ENCODE measurements at regions not wholly inside any gene's neighbourhood (a gene's known extent, or its start where the extent isn't known, plus 50 kb on each side); places are given as distances from the start of the nearest gene placed in this dataset.

GRCh38 chr14:97578982-97579548, 781.9 kb downstream of the VRK1 start:
- Histone ChIP-seq H2AFZ (no peak overlapping the region), H3K36me3 (ENCODE audit: control insufficient read depth, insufficient read depth, low read length) (no peaks in the 10 kb centered on the region), H3K9me3 (ENCODE audit: control insufficient read depth, low read length) (no peaks in the 10 kb centered on the region), H3K27ac (no peak overlapping the region), H3K27me3 (ENCODE audit: control insufficient read depth, insufficient read depth, low read length) (no peaks in the 10 kb centered on the region), H3K79me2 (no peaks in the 10 kb centered on the region), H3K9ac (no peak overlapping the region), H3K4me2 (ENCODE audit: low read length) (no peak overlapping the region), H3K4me1 (no peaks in the 10 kb centered on the region), H3K4me3 (ENCODE audit: low read depth, low read length) (no peak overlapping the region)
- TF ChIP-seq CTCF (IDR thresholded peaks at IDR 0.05) = no peak

DNA sequence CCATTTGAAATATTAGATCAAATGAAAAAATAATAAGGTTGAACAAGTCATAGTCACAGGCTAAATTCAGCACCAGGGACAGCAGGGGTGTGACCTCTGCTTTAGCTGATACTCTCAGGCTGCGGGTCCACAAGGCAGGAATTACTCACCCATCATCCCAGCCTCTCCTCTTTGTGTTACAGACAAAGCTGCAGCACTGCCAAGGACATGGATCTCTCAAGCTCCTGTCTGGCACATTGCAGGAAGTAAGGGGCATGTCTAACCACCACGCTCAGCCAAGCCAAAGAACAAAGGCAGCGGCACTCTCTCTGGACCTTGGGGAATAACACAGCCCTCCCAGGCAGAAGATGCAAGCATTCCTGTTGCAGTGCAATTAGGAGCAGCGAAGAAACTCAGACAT, 783.8 kb downstream of the VRK1 start:
- Histone ChIP-seq H3K36me3 (ENCODE audit: control insufficient read depth, insufficient read depth, low read length) (no peaks in the 10 kb centered on the region), H3K27me3 (ENCODE audit: control insufficient read depth, insufficient read depth, low read length) (no peaks in the 10 kb centered on the region), H3K9ac (no peak overlapping the region), H3K4me2 (ENCODE audit: low read length) (no peak overlapping the region), H3K4me3 (ENCODE audit: low read depth, low read length) (no peak overlapping the region), H3K4me1 (no peaks in the 10 kb centered on the region), H3K27ac (no peak overlapping the region), H3K9me3 (ENCODE audit: control insufficient read depth, low read length) (peaks cover 3% of the 10 kb centered on the region), H2AFZ (no peak overlapping the region), H3K79me2 (no peaks in the 10 kb centered on the region)
- no peak for TF ChIP-seq CTCF (IDR thresholded peaks at IDR 0.05)

- Histone ChIP-seq H3K4me1 (no peaks in the 10 kb centered on the region), H3K36me3 (ENCODE audit: control insufficient read depth, insufficient read depth, low read length) (no peaks in the 10 kb centered on the region), H3K27ac (no peak overlapping the region), H3K27me3 (ENCODE audit: control insufficient read depth, insufficient read depth, low read length) (no peaks in the 10 kb centered on the region), H3K4me3 (ENCODE audit: low read depth, low read length) (no peak overlapping the region), H3K9me3 (ENCODE audit: control insufficient read depth, low read length) (peaks cover 3% of the 10 kb centered on the region), H3K4me2 (ENCODE audit: low read length) (no peak overlapping the region), H3K9ac (no peak overlapping the region), H3K79me2 (no peaks in the 10 kb centered on the region), H2AFZ (no peak overlapping the region)
- TF ChIP-seq CTCF (IDR thresholded peaks at IDR 0.05) = no peak
Measured at GRCh38 chr14:97582022-97582421, 784.8 kb downstream of the VRK1 start.

GRCh38 chr14:97584528-97584927, 787.3 kb downstream of the VRK1 start:
- Histone ChIP-seq H3K4me1 (no peaks in the 10 kb centered on the region), H3K36me3 (ENCODE audit: control insufficient read depth, insufficient read depth, low read length) (no peaks in the 10 kb centered on the region), H3K9ac (no peak overlapping the region)

More at GRCh38 chr14:97584528-97584927, 787.3 kb downstream of the VRK1 start:
- Histone ChIP-seq H3K27me3 (ENCODE audit: control insufficient read depth, insufficient read depth, low read length) (no peaks in the 10 kb centered on the region), H2AFZ (no peak overlapping the region), H3K27ac (no peak overlapping the region), H3K79me2 (no peaks in the 10 kb centered on the region), H3K4me3 (ENCODE audit: low read depth, low read length) (no peak overlapping the region), H3K9me3 (ENCODE audit: control insufficient read depth, low read length) (peaks cover 3% of the 10 kb centered on the region), H3K4me2 (ENCODE audit: low read length) (no peak overlapping the region)
- TF ChIP-seq CTCF (IDR thresholded peaks at IDR 0.05) = no peak
